Body of pancreas (tissue), 4 donors: ENCODE measurements at regions not wholly inside any gene's neighbourhood (a gene's known extent, or its start where the extent isn't known, plus 50 kb on each side); places are given as distances from the start of the nearest gene placed in this dataset.

Experiments used
- POLR2A ChIP-seq, 3 donors: fragments of 450-650 bp; IDR thresholded peaks; one replicate each; pipeline ENCODE4 v1.6.1; 2016; ENCODE audit warnings: antibody characterized with exemption in 3 of 3, mild to moderate bottlenecking in 2 of 3
- TF ChIP-seq, protein P1 (sequence below), 7 experiments: fragments of 450-650 bp in 4 of 7; fragments of 200-600 bp in 3 of 7; sonication (generic) in 3 of 7; IDR thresholded peaks; one replicate each; pipeline ENCODE4 v1.5.1; 2016 to 2019; ENCODE audit warnings: antibody characterized with exemption in 7 of 7

DNA sequence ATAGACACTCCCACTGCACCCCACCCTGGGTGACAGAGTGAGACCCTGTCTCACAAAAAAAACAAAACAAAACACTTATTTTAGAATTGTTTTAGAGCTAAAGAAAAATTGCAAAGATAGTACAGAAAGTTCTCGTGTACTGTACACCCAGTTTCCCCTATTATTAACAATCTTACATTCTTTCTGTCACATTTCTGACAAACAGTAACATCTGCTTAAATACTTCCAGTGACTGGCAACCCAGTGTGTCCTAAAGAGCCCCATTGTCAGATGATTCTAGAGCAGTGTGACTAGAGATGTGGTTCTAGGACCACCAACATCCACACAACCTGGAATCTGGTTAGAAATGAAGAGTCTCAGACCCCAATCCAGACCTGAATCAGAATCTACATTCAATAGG lies 90.5 kb downstream of the LEPR start:
- no peak for TF ChIP-seq POLR2A (IDR thresholded peaks at IDR 0.05)
- TF ChIP-seq, protein P1, sequence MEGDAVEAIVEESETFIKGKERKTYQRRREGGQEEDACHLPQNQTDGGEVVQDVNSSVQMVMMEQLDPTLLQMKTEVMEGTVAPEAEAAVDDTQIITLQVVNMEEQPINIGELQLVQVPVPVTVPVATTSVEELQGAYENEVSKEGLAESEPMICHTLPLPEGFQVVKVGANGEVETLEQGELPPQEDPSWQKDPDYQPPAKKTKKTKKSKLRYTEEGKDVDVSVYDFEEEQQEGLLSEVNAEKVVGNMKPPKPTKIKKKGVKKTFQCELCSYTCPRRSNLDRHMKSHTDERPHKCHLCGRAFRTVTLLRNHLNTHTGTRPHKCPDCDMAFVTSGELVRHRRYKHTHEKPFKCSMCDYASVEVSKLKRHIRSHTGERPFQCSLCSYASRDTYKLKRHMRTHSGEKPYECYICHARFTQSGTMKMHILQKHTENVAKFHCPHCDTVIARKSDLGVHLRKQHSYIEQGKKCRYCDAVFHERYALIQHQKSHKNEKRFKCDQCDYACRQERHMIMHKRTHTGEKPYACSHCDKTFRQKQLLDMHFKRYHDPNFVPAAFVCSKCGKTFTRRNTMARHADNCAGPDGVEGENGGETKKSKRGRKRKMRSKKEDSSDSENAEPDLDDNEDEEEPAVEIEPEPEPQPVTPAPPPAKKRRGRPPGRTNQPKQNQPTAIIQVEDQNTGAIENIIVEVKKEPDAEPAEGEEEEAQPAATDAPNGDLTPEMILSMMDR (IDR thresholded peaks at IDR 0.05), result no peak
